ENCODE measurements at regions not wholly inside any gene's neighbourhood (a gene's known extent, or its start where the extent isn't known, plus 50 kb on each side); places are given as distances from the start of the nearest gene placed in this dataset.

GRCh38 chr3:72698154-72698917 is 149.9 kb downstream of the SHQ1 start:
- DNase-seq (ENCODE audit: low read depth) = no peak

- no peak for DNase-seq (ENCODE audit: low read depth)
Measured at GRCh38 chr3:72697717-72698116, 150.5 kb downstream of the SHQ1 start.

GRCh38 chr3:72696815-72697214 is 151.4 kb downstream of the SHQ1 start:
- DNase-seq (ENCODE audit: low read depth) = no peak

DNA sequence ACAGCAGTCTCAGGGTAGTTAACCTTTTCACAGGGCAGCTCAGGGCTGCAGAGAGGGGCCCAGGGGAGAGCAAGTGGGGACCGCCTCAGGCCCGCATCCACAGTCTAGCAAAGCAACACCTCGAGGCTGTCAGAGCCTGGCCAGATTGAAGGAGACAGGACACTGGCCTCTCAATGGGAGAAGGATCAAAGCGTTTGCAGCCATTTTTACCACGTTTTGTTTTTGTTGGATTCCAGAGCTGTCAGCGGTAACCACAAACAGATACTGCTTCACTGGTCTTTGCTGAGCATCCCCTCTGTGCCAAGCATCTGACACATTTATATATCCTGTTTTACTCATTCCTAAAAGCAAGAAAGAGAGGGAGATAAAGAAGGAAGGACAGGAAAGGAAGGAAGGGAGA is 153.8 kb downstream of the SHQ1 start:
- DNase-seq (ENCODE audit: low read depth) = no peak

- DNase-seq (ENCODE audit: low read depth) = no peak
Measured at GRCh38 chr3:72692990-72693389, 155.3 kb downstream of the SHQ1 start.

DNA sequence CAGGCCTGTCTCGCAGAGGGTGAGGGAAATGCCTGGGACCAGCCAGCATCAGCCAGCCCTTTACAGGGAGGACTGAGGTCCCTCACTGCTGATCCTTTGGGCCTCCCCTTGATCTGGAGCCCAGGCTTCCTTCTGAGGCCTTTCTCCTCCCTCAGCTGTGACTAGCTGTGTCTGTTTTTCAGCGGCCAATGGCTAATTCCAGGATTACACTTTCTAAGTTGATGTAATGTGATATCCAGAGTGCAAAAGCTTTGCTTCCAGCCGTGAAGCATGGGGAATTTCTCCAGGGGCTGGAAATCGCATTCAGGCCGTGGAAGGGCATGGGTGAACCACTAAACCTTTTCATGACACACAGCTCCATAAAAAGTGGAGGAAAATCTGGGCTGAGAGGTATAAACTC is 157.6 kb downstream of the SHQ1 start:
- no peak for DNase-seq (ENCODE audit: low read depth)

DNA sequence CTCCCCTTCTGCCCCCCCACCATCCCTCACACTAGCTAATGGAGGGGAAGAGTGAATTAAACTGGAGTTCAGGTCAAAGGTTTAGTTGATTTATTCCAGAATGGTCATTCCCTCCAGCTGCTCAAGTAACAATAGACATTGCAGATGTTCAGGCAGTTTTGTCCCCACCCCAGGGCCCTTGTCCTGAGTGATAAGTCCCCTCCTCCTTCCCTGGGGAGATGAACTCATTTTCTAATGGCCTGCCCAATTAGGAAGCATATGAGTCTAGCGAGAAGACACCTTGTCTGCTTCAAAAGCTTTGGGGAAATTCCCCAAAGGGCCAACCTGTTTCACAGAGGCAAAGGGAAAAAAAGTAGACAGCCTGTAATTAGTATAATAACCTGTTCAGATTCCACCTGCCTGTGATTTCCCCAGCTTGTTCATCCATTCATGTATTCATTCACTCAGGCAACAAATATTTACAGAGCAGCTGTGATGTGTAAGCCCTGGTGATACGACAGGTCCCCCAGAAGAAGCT is 165.3 kb downstream of the SHQ1 start:
- DNase-seq (ENCODE audit: low read depth) = no peak

GRCh38 chr3:72681598-72681997 is 166.6 kb downstream of the SHQ1 start:
- no peak for DNase-seq (ENCODE audit: low read depth)

DNA sequence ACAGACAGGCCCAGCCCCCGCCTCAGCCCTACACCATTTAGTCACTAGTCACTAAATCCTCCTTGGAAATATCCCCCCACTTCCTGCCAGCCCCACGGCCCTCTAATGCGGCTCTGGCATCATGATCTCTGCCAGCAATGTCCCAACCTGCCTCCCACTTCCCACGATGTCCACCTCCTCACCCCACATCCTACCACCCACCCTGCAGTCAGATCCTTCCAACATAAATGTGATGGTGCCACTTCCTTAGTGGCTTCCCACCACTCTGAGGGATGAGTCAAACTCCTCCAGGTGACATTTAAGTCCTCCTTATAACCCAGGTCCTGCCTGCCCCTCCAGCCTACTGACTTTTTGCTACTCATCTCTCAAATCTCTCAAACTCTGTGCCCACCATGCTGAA is 167.5 kb downstream of the SHQ1 start:
- no peak for DNase-seq (ENCODE audit: low read depth)

GRCh38 chr3:72679540-72680198 is 168.6 kb downstream of the SHQ1 start:
- no peak for DNase-seq (ENCODE audit: low read depth)

DNA sequence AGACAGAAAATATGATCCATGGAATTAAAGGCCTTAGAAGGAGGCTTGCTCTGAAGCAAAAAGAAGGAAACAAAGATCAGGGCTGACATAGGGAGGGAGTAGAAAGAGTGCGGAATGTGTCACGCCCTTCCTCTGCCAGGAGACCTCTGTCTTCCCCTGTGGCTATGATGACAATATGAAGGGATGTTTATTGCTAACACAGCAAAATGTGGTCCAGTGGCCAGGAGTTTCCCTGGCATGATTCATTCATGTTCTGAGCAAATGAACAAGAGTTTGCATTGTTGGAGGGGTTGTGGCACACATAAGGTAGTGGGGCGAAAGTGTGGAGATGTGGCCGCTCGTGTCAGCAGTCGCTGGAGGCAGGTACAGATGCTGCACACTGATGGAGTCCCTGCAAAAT is 169.4 kb downstream of the SHQ1 start:
- DNase-seq (ENCODE audit: low read depth) = no peak

GRCh38 chr3:72678380-72678779 is 169.9 kb downstream of the SHQ1 start:
- no peak for DNase-seq (ENCODE audit: low read depth)

GRCh38 chr3:72675243-72675642 is 173.0 kb downstream of the SHQ1 start:
- DNase-seq (ENCODE audit: low read depth) = no peak

DNA sequence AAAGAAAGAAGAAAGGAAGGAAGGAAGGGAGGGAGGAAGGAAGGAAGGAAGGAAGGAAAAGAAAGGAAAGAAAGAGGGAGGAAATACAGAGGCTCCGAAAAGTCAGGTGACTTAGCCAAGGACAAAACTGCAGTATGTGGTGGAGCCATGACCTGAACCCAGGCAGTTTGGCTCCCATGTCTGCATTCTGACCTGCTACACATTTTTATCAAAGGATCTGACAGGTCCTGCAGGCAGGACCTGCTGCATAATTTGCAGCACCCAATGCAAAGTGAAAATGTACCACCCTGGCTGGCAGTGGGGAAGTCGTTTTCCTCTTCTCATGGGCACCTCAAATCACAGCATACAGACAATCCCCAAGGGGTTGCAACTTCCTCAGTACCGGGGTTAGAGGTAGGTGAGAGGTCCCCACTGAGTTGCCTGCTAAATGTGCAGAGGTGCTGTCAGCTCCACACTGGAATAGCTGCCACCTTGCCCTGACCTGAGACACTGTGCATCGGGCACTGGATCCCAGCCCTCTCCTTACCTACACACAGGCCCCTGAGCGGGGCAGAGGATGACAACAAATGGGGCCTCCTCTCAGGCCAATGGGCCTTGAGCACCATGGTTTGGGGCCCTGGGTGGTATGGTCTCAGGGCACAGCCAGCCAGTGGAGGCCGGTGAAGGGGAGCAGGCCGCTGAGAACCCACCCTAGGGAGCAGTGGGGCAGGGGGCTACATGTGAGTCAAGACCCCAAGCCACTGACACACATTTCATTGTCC is 175.1 kb downstream of the SHQ1 start:
- no peak for DNase-seq (ENCODE audit: low read depth)

DNA sequence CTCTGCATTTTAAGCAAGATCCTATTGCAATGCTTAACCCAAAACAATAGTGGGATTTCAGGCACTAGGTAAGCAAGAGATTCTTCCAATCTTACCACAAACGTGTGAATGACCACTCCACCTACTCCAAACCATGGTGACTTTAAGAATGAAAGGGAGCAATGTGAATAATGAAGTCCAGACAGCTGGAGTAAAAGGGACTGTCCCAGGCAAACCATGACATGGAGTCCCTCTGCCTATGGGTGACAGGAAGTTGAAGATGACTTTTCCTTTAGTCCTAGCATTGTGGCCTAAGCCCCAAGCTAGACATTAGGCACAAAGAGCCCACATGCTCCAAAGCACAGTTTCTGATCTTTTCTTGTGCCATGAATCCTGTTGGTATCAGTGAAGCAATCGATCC is 179.0 kb downstream of the SHQ1 start:
- no peak for DNase-seq (ENCODE audit: low read depth)

DNA sequence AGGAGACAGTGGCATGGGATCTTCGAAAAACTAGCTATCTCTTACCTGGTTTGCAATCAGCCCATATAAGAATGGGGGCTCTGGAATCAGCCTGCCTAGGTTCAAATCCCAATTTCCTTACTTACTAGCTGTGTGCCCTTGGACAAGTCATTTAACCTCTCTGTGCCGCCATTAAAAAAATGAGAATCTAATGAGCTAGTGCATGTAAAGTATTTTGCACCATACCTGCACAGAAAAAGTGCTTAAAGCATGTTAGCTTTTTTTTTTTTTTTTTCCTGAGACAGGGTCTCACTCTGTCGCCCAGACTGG is 181.8 kb downstream of the SHQ1 start:
- no peak for DNase-seq (ENCODE audit: low read depth)

- DNase-seq (ENCODE audit: low read depth) = peak; percentile 30
Measured at GRCh38 chr3:72665701-72666446, 182.4 kb downstream of the SHQ1 start.

GRCh38 chr3:72665103-72665502 is 183.1 kb downstream of the SHQ1 start:
- no peak for DNase-seq (ENCODE audit: low read depth)

- DNase-seq (ENCODE audit: low read depth) = no peak
Measured at GRCh38 chr3:72664184-72664975, 183.9 kb downstream of the SHQ1 start.

DNA sequence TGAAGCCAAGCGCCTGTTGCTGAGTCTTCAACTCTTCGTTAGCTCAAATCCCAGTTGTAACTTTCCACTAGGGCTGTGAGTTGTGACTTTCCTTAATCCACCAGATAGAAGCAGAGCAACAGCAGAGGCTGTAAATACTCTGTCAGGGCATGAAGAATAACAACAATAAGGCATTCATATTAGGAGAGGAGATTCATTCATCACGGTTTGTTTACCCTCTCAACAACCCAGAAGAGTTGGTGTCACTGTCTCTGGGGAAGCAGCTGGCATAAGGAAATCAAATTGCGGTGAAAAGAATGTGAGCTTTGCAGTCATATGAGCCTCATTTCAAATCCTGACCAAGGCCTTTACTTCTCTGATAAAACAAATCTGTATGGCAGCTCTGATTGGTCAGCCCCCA is 184.8 kb downstream of the SHQ1 start:
- no peak for DNase-seq (ENCODE audit: low read depth)

DNA sequence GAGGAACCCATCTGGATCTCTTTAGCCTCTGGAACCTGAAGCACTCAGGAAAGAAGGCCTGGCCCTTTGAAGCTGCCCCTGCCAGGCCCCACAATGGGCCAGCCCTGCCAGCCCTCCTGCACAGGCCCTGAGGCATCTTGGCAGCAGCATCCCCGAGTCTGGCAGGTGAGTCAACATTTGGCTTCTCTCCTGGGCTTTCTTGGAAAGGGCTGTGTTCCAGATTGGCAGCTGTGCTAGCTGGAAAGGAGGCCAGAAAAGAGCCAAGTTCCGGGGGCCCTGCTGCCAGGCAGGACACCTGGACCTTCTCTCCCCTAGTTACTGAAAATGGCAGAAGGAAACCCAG is 187.2 kb downstream of the SHQ1 start:
- no peak for DNase-seq (ENCODE audit: low read depth)

Data from stimulated activated CD4-positive, alpha-beta T cell treated with anti-CD3 and anti-CD28 coated beads, Interleukin-2, amount 100 ng/mL, for 4 hours (primary cell).